Uterus (tissue), 3 donors: ENCODE measurements at regions not wholly inside any gene's neighbourhood (a gene's known extent, or its start where the extent isn't known, plus 50 kb on each side); places are given as distances from the start of the nearest gene placed in this dataset.
"Not testable (repeated sequence)": the region's sequence is repeated elsewhere in the genome, so short reads cannot be mapped to it uniquely, and the experiment has no call there.

Experiments
- DNase-seq, 2 donors: peaks; one replicate each; pipeline ENCODE4 v3.0.0-alpha.2; 2019 to 2020
- H3K27ac ChIP-seq, 2 donors: fragments of 200-600 bp; sonication (generic); 1 replicate in 1 of 2; 2 replicates in 1 of 2; pipeline ENCODE4 v1.5.1; 2016 to 2018
- H3K27me3 ChIP-seq, 2 donors: fragments of 200-600 bp; sonication (generic); one replicate each; pipeline ENCODE4 v1.5.1; 2018 to 2019; ENCODE audit warnings: control low read depth in 1 of 2
- H3K36me3 ChIP-seq, 2 donors: fragments of 200-600 bp; sonication (generic); one replicate each; pipeline ENCODE4 v1.5.1; 2019; ENCODE audit warnings: control low read depth in 1 of 2
- H3K4me1 ChIP-seq, 2 donors: fragments of 200-600 bp; sonication (generic); one replicate each; pipeline ENCODE4 v1.5.1; 2018 to 2019; ENCODE audit warnings: control low read depth in 1 of 2
- H3K4me3 ChIP-seq, 2 donors: fragments of 200-600 bp; sonication (generic); 1 replicate in 1 of 2; 2 replicates in 1 of 2; pipeline ENCODE4 v1.5.1; 2018 to 2019; ENCODE audit warnings: mild to moderate bottlenecking in 1 of 2
- H3K9me3 ChIP-seq, 2 donors: fragments of 200-600 bp; sonication (generic); one replicate each; pipeline ENCODE4 v1.5.1; 2019; ENCODE audit warnings: control low read depth in 1 of 2
- CTCF ChIP-seq, 4 experiments: fragments of 200-600 bp in 2 of 4; fragments of 450-650 bp in 2 of 4; sonication (generic) in 2 of 4; IDR thresholded peaks; one replicate each; pipeline ENCODE4 v1.5.1; 2016 to 2019; ENCODE audit warnings: antibody characterized with exemption in 4 of 4, mild to moderate bottlenecking in 2 of 4, moderate library complexity in 1 of 4
- POLR2A ChIP-seq, 2 donors: fragments of 450-650 bp; IDR thresholded peaks; one replicate each; pipeline ENCODE4 v1.6.1; 2016; ENCODE audit warnings: antibody characterized with exemption in 2 of 2, mild to moderate bottlenecking in 1 of 2, moderate library complexity in 1 of 2
- intact Hi-C: fragments of 100-400 bp; cut with DNase I; formaldehyde crosslinking; loops from one replicate; pipeline ENCODE4 v1.15.1; 2023; ENCODE audit warnings: low total_unique reads
- donor health status: DM: yes; HTN: yes; CAD: no.

- no peaks in the 10 kb centered on the region for H3K36me3 ChIP-seq
- H3K27ac ChIP-seq = no peak overlapping the region
- intact Hi-C loops = no loop called here
- no peaks in the 10 kb centered on the region for H3K4me1 ChIP-seq
- TF ChIP-seq POLR2A (IDR thresholded peaks at IDR 0.05) (no peak), CTCF (IDR thresholded peaks at IDR 0.05) (no peak)
- DNase-seq = no peak
- no peaks in the 10 kb centered on the region for H3K27me3 ChIP-seq
- H3K4me3 ChIP-seq = no peak overlapping the region
- H3K9me3 ChIP-seq = no peaks in the 10 kb centered on the region
Measured at GRCh38 chr6:121619013-121619412, 183.6 kb downstream of the GJA1 start.

DNA sequence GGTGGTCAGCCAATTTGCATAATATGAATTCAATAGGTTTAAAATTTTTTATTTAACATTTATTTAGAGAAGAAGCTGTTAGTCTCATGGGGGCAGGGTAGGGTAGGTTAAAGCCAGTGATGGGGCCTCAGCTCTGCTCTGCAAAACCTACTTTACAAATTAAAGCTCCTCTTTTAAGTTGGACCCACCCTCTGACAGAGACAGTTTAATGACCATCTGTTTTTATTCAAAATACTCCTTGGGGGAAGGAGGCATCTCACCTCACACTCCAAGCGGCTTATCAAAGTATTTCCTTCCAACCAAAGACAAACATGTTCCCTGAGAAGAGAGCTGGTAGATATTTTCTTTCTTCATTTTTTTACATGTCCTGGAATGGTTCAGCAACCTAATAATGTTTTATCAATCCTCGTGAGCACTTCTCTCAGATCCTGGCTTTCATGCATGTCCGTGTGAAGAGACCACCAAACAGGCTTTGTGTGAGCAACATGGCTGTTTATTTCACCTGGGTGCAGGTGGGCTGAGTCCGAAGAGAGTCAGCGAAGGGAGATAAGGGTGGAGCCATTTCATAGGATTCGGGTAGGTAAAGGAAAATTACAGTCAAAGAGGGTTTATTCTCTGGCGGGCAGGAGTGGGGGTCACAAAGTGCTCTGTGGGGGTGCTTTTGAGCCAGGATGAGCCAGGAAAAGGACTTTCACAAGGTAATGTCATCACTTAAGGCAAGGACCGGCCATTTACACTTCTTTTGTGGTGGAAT, 184.7 kb downstream of the GJA1 start:
- Histone ChIP-seq H3K4me1 (no peaks in the 10 kb centered on the region), H3K27ac (peak overlapping the region; percentile 46 to 59), H3K9me3 (no peaks in the 10 kb centered on the region), H3K4me3 (no peak overlapping the region), H3K27me3 (no peaks in the 10 kb centered on the region), H3K36me3 (no peaks in the 10 kb centered on the region)
- no peak for DNase-seq
- TF ChIP-seq POLR2A (IDR thresholded peaks at IDR 0.05) = no peak
- no peak for TF ChIP-seq CTCF (IDR thresholded peaks at IDR 0.05)
- intact Hi-C loops = no loop called here

GRCh38 chr6:121627761-121628160, 192.3 kb downstream of the GJA1 start:
- Histone ChIP-seq H3K4me1 (peaks cover 0 to 7% of the 10 kb centered on the region in 2 donors), H3K36me3 (no peaks in the 10 kb centered on the region), H3K27me3 (no peaks in the 10 kb centered on the region), H3K4me3 (no peak overlapping the region), H3K9me3 (no peaks in the 10 kb centered on the region), H3K27ac (no peak overlapping the region)
- no peak for TF ChIP-seq CTCF (IDR thresholded peaks at IDR 0.05)
- TF ChIP-seq POLR2A (IDR thresholded peaks at IDR 0.05) = no peak
- DNase-seq = no peak
- intact Hi-C loops = no loop called here

- no peak overlapping the region for H3K4me3 ChIP-seq
- TF ChIP-seq CTCF (IDR thresholded peaks at IDR 0.05) (no peak), POLR2A (IDR thresholded peaks at IDR 0.05) (no peak)
- intact Hi-C loops = no loop called here
- H3K27me3 ChIP-seq = no peaks in the 10 kb centered on the region
- no peaks in the 10 kb centered on the region for H3K9me3 ChIP-seq
- no peak overlapping the region for H3K27ac ChIP-seq
- no peak for DNase-seq
- H3K4me1 ChIP-seq = peaks cover 0 to 7% of the 10 kb centered on the region in 2 donors
- no peaks in the 10 kb centered on the region for H3K36me3 ChIP-seq
Measured at GRCh38 chr6:121630716-121631115, 195.3 kb downstream of the GJA1 start.

- DNase-seq, H3K27ac ChIP-seq, H3K4me1 ChIP-seq, H3K36me3 ChIP-seq, H3K4me3 ChIP-seq, intact Hi-C loops, H3K9me3 ChIP-seq, H3K27me3 ChIP-seq: not testable (repeated sequence)
Measured at GRCh38 chr6:121631752-121632151, 196.3 kb downstream of the GJA1 start.

DNA sequence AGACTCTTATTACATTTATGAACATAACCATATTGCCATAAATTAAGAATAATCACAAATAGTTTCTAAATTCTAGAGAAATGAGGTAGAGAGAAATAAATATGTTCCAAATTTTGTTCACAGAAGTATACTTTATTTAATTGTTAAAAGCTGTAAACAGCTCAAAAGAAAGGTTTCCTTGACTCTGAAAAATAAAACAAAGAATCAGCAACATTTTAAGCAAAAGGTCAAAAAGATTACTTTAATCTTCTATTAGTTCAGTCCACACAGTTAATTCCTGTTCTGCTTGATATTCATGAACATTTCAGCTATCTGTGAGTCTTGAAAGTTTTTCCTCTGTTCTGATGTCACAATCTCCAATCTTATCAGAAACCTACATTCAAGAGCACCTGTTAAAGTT, 197.9 kb downstream of the GJA1 start:
- TF ChIP-seq POLR2A (IDR thresholded peaks at IDR 0.05) (no peak), CTCF (IDR thresholded peaks at IDR 0.05) (no peak)
- no peaks in the 10 kb centered on the region for H3K4me1 ChIP-seq

DNA sequence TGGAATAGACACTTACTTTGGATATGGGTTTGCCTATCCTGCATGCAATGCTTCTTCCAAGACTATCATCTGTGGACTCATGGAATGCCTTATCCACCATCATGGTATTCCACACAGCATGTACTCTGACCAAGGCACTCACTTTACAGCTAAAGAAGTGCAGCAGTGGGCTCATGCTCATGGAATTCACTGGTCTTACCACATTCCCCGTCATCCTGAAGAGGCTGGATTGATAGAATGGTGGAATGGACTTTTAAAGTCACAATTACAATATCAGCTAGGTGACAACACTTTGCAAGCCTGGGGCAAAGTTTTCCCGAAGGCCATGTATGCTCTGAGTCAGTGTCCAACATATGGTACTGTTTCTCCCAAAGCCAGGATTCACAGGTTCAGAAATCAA, 199.1 kb downstream of the GJA1 start:
- H3K27ac ChIP-seq, H3K4me3 ChIP-seq, DNase-seq, H3K4me1 ChIP-seq, intact Hi-C loops, H3K36me3 ChIP-seq, H3K9me3 ChIP-seq, H3K27me3 ChIP-seq: not testable (repeated sequence)

More for the DNA sequence above, 197.9 kb downstream of the GJA1 start:
- no peaks in the 10 kb centered on the region for H3K36me3 ChIP-seq
- H3K27ac ChIP-seq = no peak overlapping the region
- intact Hi-C loops = no loop called here
- H3K4me3 ChIP-seq = no peak overlapping the region
- H3K27me3 ChIP-seq = no peaks in the 10 kb centered on the region
- no peaks in the 10 kb centered on the region for H3K9me3 ChIP-seq
- DNase-seq = no peak
